Peyer's patch (tissue), 4 donors: ENCODE measurements at regions not wholly inside any gene's neighbourhood (a gene's known extent, or its start where the extent isn't known, plus 50 kb on each side); places are given as distances from the start of the nearest gene placed in this dataset.

Source experiments
- CTCF ChIP-seq, 6 experiments: fragments of 450-650 bp in 4 of 6; fragments of 200-600 bp in 2 of 6; sonication (generic) in 1 of 6; IDR thresholded peaks; one replicate each; pipeline ENCODE4 v1.5.1; 2017 to 2019; ENCODE audit warnings: antibody characterized with exemption in 6 of 6, mild to moderate bottlenecking in 3 of 6, moderate library complexity in 1 of 6
- POLR2A ChIP-seq, 2 donors: fragments of 450-650 bp; IDR thresholded peaks; one replicate each; pipeline ENCODE4 v1.5.1; 2017; ENCODE audit warnings: antibody characterized with exemption in 2 of 2, mild to moderate bottlenecking in 2 of 2, moderate library complexity in 2 of 2

DNA sequence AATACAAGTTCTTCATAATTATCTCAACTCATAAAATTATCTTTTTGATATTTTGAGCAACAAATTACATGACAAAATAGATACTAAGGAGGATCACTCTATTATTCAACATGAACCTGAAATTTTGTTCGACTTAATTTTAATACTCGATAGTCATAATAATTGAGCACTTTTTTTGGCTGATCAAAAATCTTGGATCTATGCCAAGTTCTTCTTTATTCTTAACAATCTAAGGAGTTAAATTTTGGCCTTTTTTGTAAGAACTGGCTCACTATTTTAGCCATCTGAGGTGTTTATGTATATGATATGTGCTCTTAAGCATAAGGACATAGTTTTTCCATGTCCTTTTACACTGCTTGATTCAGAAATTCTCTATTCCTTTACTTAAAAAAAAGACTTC is 996.1 kb upstream of the COX7C start:
- TF ChIP-seq CTCF (IDR thresholded peaks at IDR 0.05) (no peak), POLR2A (IDR thresholded peaks at IDR 0.05) (no peak)
